B cell (primary cell): ENCODE measurements at regions not wholly inside any gene's neighbourhood (a gene's known extent, or its start where the extent isn't known, plus 50 kb on each side); places are given as distances from the start of the nearest gene placed in this dataset.
"Not testable (repeated sequence)": the region's sequence is repeated elsewhere in the genome, so short reads cannot be mapped to it uniquely, and the experiment has no call there.

ENCODE experiments used
- ATAC-seq: fragments of 200-7000 bp; cut with Tn5 transposase; one replicate; pipeline ENCODE4 v1.10.0; 2021; ENCODE audit warnings: low read depth, mild to moderate bottlenecking, moderate number of reproducible peaks, moderate library complexity
- CTCF ChIA-PET: fragments of 350-600 bp; sonication (Branson Sonifier 250); formaldehyde crosslinking; loops from one replicate; lab custom pipeline; 2021; ENCODE audit warnings: antibody characterized with exemption, inconsistent platforms; lab: Charles Lee
- POLR2A ChIA-PET: fragments of 350-600 bp; sonication (Branson Sonifier 250); formaldehyde crosslinking; loops from one replicate; lab custom pipeline; 2021; ENCODE audit warnings: antibody characterized with exemption; lab: Charles Lee
- DNase-seq: peaks from one replicate; pipeline ENCODE4 v3.0.0; 2013
- H2AFZ ChIP-seq: 2 replicates; pipeline ENCODE4 v1.6.1; 2012; ENCODE audit warnings: mild to moderate bottlenecking, low read depth, low read length; ENCODE audit not compliant: insufficient read depth, poor library complexity, severe bottlenecking
- H3K27ac ChIP-seq, 2 donors: 1 replicate in 1 of 2; 2 replicates in 1 of 2; pipeline ENCODE4 v1.5.1; 2012 to 2013; ENCODE audit warnings: low read length in 2 of 2, mild to moderate bottlenecking in 2 of 2, moderate library complexity in 1 of 2
- H3K27me3 ChIP-seq, 4 experiments: fragments of 200-600 bp in 1 of 4; sonication (generic) in 1 of 4; replicated peaks in 1 of 4; 1 replicate in 2 of 4; 2 replicates in 2 of 4; pipeline versions ENCODE4 v1.6.1 to v1.7.0; 2013 to 2016; ENCODE audit warnings: low read length in 3 of 4, mild to moderate bottlenecking in 2 of 4, mixed read lengths in 1 of 4, moderate library complexity in 1 of 4; ENCODE audit not compliant: insufficient read depth in 4 of 4, control insufficient read depth in 3 of 4; ENCODE audit errors: control extremely low read depth in 1 of 4
- H3K36me3 ChIP-seq, 2 experiments: replicated peaks in 1 of 2; 1 replicate in 1 of 2; 2 replicates in 1 of 2; pipeline versions ENCODE4 v1.6.1 to v1.7.1; 2013; ENCODE audit warnings: low read length in 1 of 2; ENCODE audit not compliant: insufficient read depth in 2 of 2, control insufficient read depth in 1 of 2; ENCODE audit errors: control extremely low read depth in 1 of 2, extremely low read depth in 1 of 2
- H3K4me1 ChIP-seq, 2 donors: fragments of 200-600 bp in 1 of 2; sonication (generic) in 1 of 2; 1 replicate in 1 of 2; 2 replicates in 1 of 2; pipeline versions ENCODE4 v1.5.1 to v1.6.1; 2013 to 2017; ENCODE audit warnings: low read length in 2 of 2; ENCODE audit not compliant: control insufficient read depth in 2 of 2, insufficient read depth in 2 of 2
- H3K4me2 ChIP-seq: replicated peaks from 2 replicates; pipeline ENCODE3; 2012; ENCODE audit warnings: mild to moderate bottlenecking, low read depth, low read length; ENCODE audit not compliant: poor library complexity, severe bottlenecking
- H3K4me3 ChIP-seq, 5 experiments: fragments of 200-600 bp in 1 of 5; sonication (generic) in 1 of 5; 1 replicate in 3 of 5; 2 replicates in 2 of 5; pipeline versions ENCODE4 v1.5.1 to v1.7.0; 2011 to 2016; ENCODE audit warnings: low read length in 4 of 5, mild to moderate bottlenecking in 4 of 5, low read depth in 2 of 5, control low read depth in 1 of 5, moderate library complexity in 1 of 5; ENCODE audit not compliant: insufficient read depth in 1 of 5; ENCODE audit errors: control extremely low read depth in 1 of 5, extremely low read depth in 1 of 5
- H3K79me2 ChIP-seq: fragments of 200-600 bp; sonication (generic); one replicate; pipeline ENCODE4 v1.6.0; 2016; ENCODE audit warnings: low read length; ENCODE audit not compliant: control insufficient read depth, insufficient read depth
- H3K9ac ChIP-seq: fragments of 200-600 bp; sonication (generic); 2 replicates; pipeline ENCODE4 v1.6.1; 2017; ENCODE audit warnings: mild to moderate bottlenecking, low read length, moderate library complexity
- H3K9me3 ChIP-seq, 3 donors: one replicate each; pipeline versions ENCODE4 v1.6.1 to v1.7.1; 2013; ENCODE audit warnings: low read length in 2 of 3; ENCODE audit not compliant: control insufficient read depth in 2 of 3, insufficient read depth in 1 of 3; ENCODE audit errors: control extremely low read depth in 1 of 3
- H4K20me1 ChIP-seq: 2 replicates; pipeline ENCODE4 v1.6.0; 2012; ENCODE audit warnings: mild to moderate bottlenecking, low read length; ENCODE audit not compliant: insufficient read depth, control insufficient read depth, poor library complexity, severe bottlenecking
- H3K27ac Mint-ChIP-seq: one replicate; pipeline ENCODE4 v1.8.0; 2021; ENCODE audit warnings: mixed read lengths
- H3K27me3 Mint-ChIP-seq: one replicate; pipeline ENCODE4 v1.8.0; 2021; ENCODE audit warnings: mixed read lengths
- H3K4me1 Mint-ChIP-seq: one replicate; pipeline ENCODE4 v1.8.0; 2021; ENCODE audit warnings: mixed read lengths
- H3K4me3 Mint-ChIP-seq: one replicate; pipeline ENCODE4 v1.8.0; 2021; ENCODE audit warnings: mixed read lengths
- H3K9me3 Mint-ChIP-seq: one replicate; pipeline ENCODE4 v1.8.0; 2022; ENCODE audit warnings: mixed read lengths; ENCODE audit not compliant: insufficient read depth
- CTCF ChIP-seq: fragments of 200-600 bp; IDR thresholded peaks from one replicate; pipeline ENCODE4 v1.8.0; 2022; ENCODE audit warnings: antibody characterized with exemption, mild to moderate bottlenecking
- WGBS: methylation state at CpG from one replicate; pipeline ENCODE4 v1.1.5; 2013; ENCODE audit warnings: missing lambda C conversion rate; ENCODE audit not compliant: insufficient coverage; 5-methylcytosine and 5-hydroxymethylcytosine counted together
- intact Hi-C: fragments of 100-400 bp; cut with micrococcal nuclease; formaldehyde crosslinking; loops from one replicate; pipeline ENCODE4 v1.10.0; 2022

GRCh38 chr2:90237923-90238361 lies 1546.5 kb downstream of the RPIA start:
- H3K27me3 Mint-ChIP-seq, intact Hi-C loops, H3K27ac ChIP-seq, H3K4me3 ChIP-seq, H3K9me3 Mint-ChIP-seq, ATAC-seq, POLR2A ChIA-PET, H3K27me3 ChIP-seq, H3K36me3 ChIP-seq, H3K27ac Mint-ChIP-seq, H3K9ac ChIP-seq, CTCF ChIA-PET, H3K4me1 Mint-ChIP-seq, H3K4me3 Mint-ChIP-seq, H3K9me3 ChIP-seq, H3K4me2 ChIP-seq, H3K79me2 ChIP-seq, H2AFZ ChIP-seq, H3K4me1 ChIP-seq, H4K20me1 ChIP-seq: not testable (repeated sequence)
- WGBS: 32% methylated on average over 25 of the region's 31 CpGs
- peak; percentile 23 for DNase-seq
- TF ChIP-seq CTCF: peak; percentile 56

- DNase-seq, H3K4me1 Mint-ChIP-seq, H3K4me3 Mint-ChIP-seq, H3K9ac ChIP-seq, H3K9me3 Mint-ChIP-seq, intact Hi-C loops, H3K27me3 Mint-ChIP-seq, H4K20me1 ChIP-seq, H3K4me3 ChIP-seq, H3K27ac Mint-ChIP-seq, POLR2A ChIA-PET, H3K36me3 ChIP-seq, H3K79me2 ChIP-seq, H2AFZ ChIP-seq, H3K27me3 ChIP-seq, H3K4me2 ChIP-seq, H3K4me1 ChIP-seq, CTCF ChIA-PET, ATAC-seq, H3K27ac ChIP-seq, H3K9me3 ChIP-seq: not testable (repeated sequence)
- WGBS: 88% methylated on average over 28 of the region's 43 CpGs
Observed at GRCh38 chr2:90238505-90239230, 1547.2 kb downstream of the RPIA start.

- ATAC-seq, H3K9me3 ChIP-seq, H3K9ac ChIP-seq, H3K36me3 ChIP-seq, H3K4me3 ChIP-seq, H3K4me1 Mint-ChIP-seq, H3K27me3 ChIP-seq, POLR2A ChIA-PET, H3K79me2 ChIP-seq, H3K4me2 ChIP-seq, H3K4me1 ChIP-seq, H3K27me3 Mint-ChIP-seq, H3K27ac ChIP-seq, CTCF ChIA-PET, DNase-seq, H2AFZ ChIP-seq, H3K9me3 Mint-ChIP-seq, H3K27ac Mint-ChIP-seq, intact Hi-C loops, H3K4me3 Mint-ChIP-seq, H4K20me1 ChIP-seq: not testable (repeated sequence)
- WGBS: 93% methylated on average over 3 of the region's 6 CpGs
Observed at GRCh38 chr2:90239769-90240168, 1548.3 kb downstream of the RPIA start.
